ENCODE measurements at regions not wholly inside any gene's neighbourhood (a gene's known extent, or its start where the extent isn't known, plus 50 kb on each side); places are given as distances from the start of the nearest gene placed in this dataset.

- Histone ChIP-seq H4K20me1 (ENCODE audit: insufficient read depth) (peaks cover 5% of the 10 kb centered on the region; the same call in 1 of the 2 replicates), H3K79me2 (ENCODE audit: insufficient read depth, low read depth) (peaks cover 86% of the 10 kb centered on the region), H3K4me3 (IDR thresholded peaks at IDR 0.05; ENCODE audit: insufficient read depth, low read depth, low read length) (no peak overlapping the region), H3K27me3 (ENCODE audit: insufficient read depth, low read depth) (no peaks in the 10 kb centered on the region), H3K27ac (no peak overlapping the region; the same call in 1 of the 2 replicates), H3K4me2 (no peak overlapping the region), H3K4me1 (ENCODE audit: low read depth, poor library complexity, severe bottlenecking) (peaks cover 41% of the 10 kb centered on the region), H3K36me3 (ENCODE audit: insufficient read depth) (no peaks in the 10 kb centered on the region), H2AFZ (ENCODE audit: low read depth) (no peak overlapping the region), H3K9ac (no peak overlapping the region)
- TF ChIP-seq CTCF (conservative IDR thresholded peaks at IDR 0.05; ENCODE audit: low read depth, low read length), result no peak
These were observed 325.4 kb downstream of the SEC14L1 start for GRCh38 chr17:77466140-77466539.

- H3K4me3 ChIP-seq (IDR thresholded peaks at IDR 0.05; ENCODE audit: insufficient read depth, low read depth, low read length), result no peak overlapping the region
- H3K4me2 ChIP-seq, result no peak overlapping the region
- no peak for TF ChIP-seq CTCF (conservative IDR thresholded peaks at IDR 0.05; ENCODE audit: low read depth, low read length)
- H2AFZ ChIP-seq (ENCODE audit: low read depth), result no peak overlapping the region
- H3K27me3 ChIP-seq (ENCODE audit: insufficient read depth, low read depth), result no peaks in the 10 kb centered on the region
- H3K36me3 ChIP-seq (ENCODE audit: insufficient read depth), result no peaks in the 10 kb centered on the region
- no peak overlapping the region; the same call in 1 of the 2 replicates for H3K27ac ChIP-seq
- H3K4me1 ChIP-seq (ENCODE audit: low read depth, poor library complexity, severe bottlenecking), result peaks cover 47% of the 10 kb centered on the region
- H3K79me2 ChIP-seq (ENCODE audit: insufficient read depth, low read depth), result peaks cover 82% of the 10 kb centered on the region
- H4K20me1 ChIP-seq (ENCODE audit: insufficient read depth), result peaks cover 5% of the 10 kb centered on the region; the same call in 1 of the 2 replicates
- no peak overlapping the region for H3K9ac ChIP-seq
These were observed 325.9 kb downstream of the SEC14L1 start for GRCh38 chr17:77466596-77467223.

GRCh38 chr17:77467521-77467920, 326.8 kb downstream of the SEC14L1 start:
- H3K4me2 ChIP-seq, result no peak overlapping the region
- H3K36me3 ChIP-seq (ENCODE audit: insufficient read depth), result no peaks in the 10 kb centered on the region
- H2AFZ ChIP-seq (ENCODE audit: low read depth), result no peak overlapping the region
- H3K27me3 ChIP-seq (ENCODE audit: insufficient read depth, low read depth), result no peaks in the 10 kb centered on the region
- H3K4me1 ChIP-seq (ENCODE audit: low read depth, poor library complexity, severe bottlenecking), result peaks cover 55% of the 10 kb centered on the region
- no peak for TF ChIP-seq CTCF (conservative IDR thresholded peaks at IDR 0.05; ENCODE audit: low read depth, low read length)
- H3K27ac ChIP-seq, result no peak overlapping the region
- no peak overlapping the region for H3K9ac ChIP-seq
- H3K79me2 ChIP-seq (ENCODE audit: insufficient read depth, low read depth), result peaks cover 76% of the 10 kb centered on the region
- H3K4me3 ChIP-seq (IDR thresholded peaks at IDR 0.05; ENCODE audit: insufficient read depth, low read depth, low read length), result no peak overlapping the region
- peaks cover 5% of the 10 kb centered on the region; the same call in 1 of the 2 replicates for H4K20me1 ChIP-seq (ENCODE audit: insufficient read depth)

- Histone ChIP-seq H3K27me3 (ENCODE audit: insufficient read depth, low read depth) (no peaks in the 10 kb centered on the region), H3K9ac (no peak overlapping the region), H3K27ac (no peak overlapping the region), H3K4me1 (ENCODE audit: low read depth, poor library complexity, severe bottlenecking) (peaks cover 67% of the 10 kb centered on the region), H3K36me3 (ENCODE audit: insufficient read depth) (no peaks in the 10 kb centered on the region), H3K79me2 (ENCODE audit: insufficient read depth, low read depth) (peaks cover 79% of the 10 kb centered on the region), H3K4me3 (IDR thresholded peaks at IDR 0.05; ENCODE audit: insufficient read depth, low read depth, low read length) (no peak overlapping the region), H4K20me1 (ENCODE audit: insufficient read depth) (peaks cover 5% of the 10 kb centered on the region; the same call in 1 of the 2 replicates), H2AFZ (ENCODE audit: low read depth) (no peak overlapping the region), H3K4me2 (no peak overlapping the region)
- TF ChIP-seq CTCF (conservative IDR thresholded peaks at IDR 0.05; ENCODE audit: low read depth, low read length), result no peak
These were observed 328.1 kb downstream of the SEC14L1 start for GRCh38 chr17:77468897-77469296.
